GM12878 (cell line): ENCODE measurements at regions not wholly inside any gene's neighbourhood (a gene's known extent, or its start where the extent isn't known, plus 50 kb on each side); places are given as distances from the start of the nearest gene placed in this dataset.

Experiments used
- CBX3 ChIP-seq: fragments of 200-600 bp; sonication (generic); IDR thresholded peaks from 2 replicates; pipeline ENCODE4 v1.6.1; 2016; ENCODE audit warnings: low read depth, borderline replicate concordance
- ESRRA ChIP-seq: IDR thresholded peaks from 2 replicates; pipeline ENCODE4 v1.6.1; 2012; ENCODE audit warnings: mild to moderate bottlenecking, low read length, improper control_type of control experiment
- HDGF ChIP-seq: fragments of 450-650 bp; IDR thresholded peaks from 2 replicates; pipeline ENCODE4 v1.6.1; 2016; ENCODE audit warnings: antibody characterized with exemption
- JUND ChIP-seq: IDR thresholded peaks from 2 replicates; pipeline ENCODE4 v1.6.1; 2012; ENCODE audit warnings: low read depth, mild to moderate bottlenecking, low read length, improper control_type of control experiment, moderate library complexity
- POLR2A ChIP-seq: IDR thresholded peaks from 2 replicates; pipeline ENCODE4 v1.6.1; 2011; ENCODE audit warnings: low read depth, mild to moderate bottlenecking, low read length
- RAD21 ChIP-seq: IDR thresholded peaks from 2 replicates; pipeline ENCODE4 v1.6.1; 2011; ENCODE audit warnings: mild to moderate bottlenecking, low read depth, low read length, moderate library complexity; ENCODE audit not compliant: insufficient read depth
- RAD51 ChIP-seq: fragments of 450-650 bp; IDR thresholded peaks from 2 replicates; pipeline ENCODE4 v1.6.1; 2016; ENCODE audit warnings: moderate library complexity, mild to moderate bottlenecking, inconsistent platforms
- SREBF2 ChIP-seq: IDR thresholded peaks from 2 replicates; pipeline ENCODE4 v1.6.1; 2012; ENCODE audit warnings: mild to moderate bottlenecking, low read length
- SRF ChIP-seq, 2 experiments: IDR thresholded peaks; 2 replicates each; pipeline ENCODE4 v1.6.1; 2011; ENCODE audit warnings: low read depth in 2 of 2, low read length in 2 of 2, mild to moderate bottlenecking in 1 of 2, moderate library complexity in 1 of 2
- USF2 ChIP-seq: IDR thresholded peaks from 2 replicates; pipeline ENCODE4 v1.6.1; 2011; ENCODE audit warnings: low read depth, low read length, improper control_type of control experiment, borderline replicate concordance

DNA sequence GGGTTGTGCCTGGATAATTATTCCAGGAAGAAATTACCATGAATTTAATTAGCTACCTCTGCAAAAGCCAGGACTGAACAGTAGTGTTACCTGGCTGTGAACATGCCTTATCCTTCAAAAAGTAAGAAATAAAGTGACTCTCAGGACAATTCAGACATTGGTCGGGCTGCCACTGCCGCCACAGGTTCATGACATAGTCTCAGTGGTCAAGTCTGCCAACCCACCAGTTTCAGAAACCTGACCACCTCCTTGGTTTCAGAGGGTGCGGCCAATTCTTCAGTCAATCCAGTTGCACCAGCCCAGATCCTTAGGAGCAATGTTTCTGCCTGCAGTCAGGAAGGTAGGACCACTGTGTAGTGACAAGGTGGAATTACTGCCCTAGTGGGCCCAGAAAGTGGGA, 593.1 kb upstream of the DAB2 start:
- no peak for TF ChIP-seq CBX3
- TF ChIP-seq SRF (IDR thresholded peaks at IDR 0.05; ENCODE audit: low read depth in 2 of 2, low read length in 2 of 2), result no peak
- TF ChIP-seq USF2, result no peak
- no peak for TF ChIP-seq RAD21
- no peak for TF ChIP-seq JUND
- TF ChIP-seq SREBF2, result no peak
- no peak for TF ChIP-seq POLR2A
- TF ChIP-seq RAD51, result no peak
- TF ChIP-seq HDGF, result no peak
- no peak for TF ChIP-seq ESRRA
